Ascending aorta (tissue), 2 donors: ENCODE measurements at regions not wholly inside any gene's neighbourhood (a gene's known extent, or its start where the extent isn't known, plus 50 kb on each side); places are given as distances from the start of the nearest gene placed in this dataset.

ENCODE experiments used
- DNase-seq, 2 donors: peaks; one replicate each; pipeline ENCODE4 v3.0.0-alpha.2; 2019; ENCODE audit warnings: low spot score in 2 of 2
- H3K27ac ChIP-seq, 2 donors: fragments of 200-600 bp; sonication (generic); one replicate each; pipeline ENCODE4 v1.5.1; 2016 to 2017; ENCODE audit warnings: mild to moderate bottlenecking in 1 of 2
- H3K27me3 ChIP-seq: fragments of 200-600 bp; sonication (generic); one replicate; pipeline ENCODE4 v1.5.1; 2017
- H3K36me3 ChIP-seq, 2 donors: fragments of 200-600 bp; sonication (generic); one replicate each; pipeline ENCODE4 v1.5.1; 2016
- H3K4me1 ChIP-seq, 2 donors: fragments of 200-600 bp; sonication (generic); one replicate each; pipeline ENCODE4 v1.5.1; 2016 to 2017; ENCODE audit warnings: mild to moderate bottlenecking in 1 of 2
- H3K4me3 ChIP-seq, 2 donors: fragments of 200-600 bp; sonication (generic); one replicate each; pipeline ENCODE4 v1.5.1; 2016 to 2017; ENCODE audit warnings: mild to moderate bottlenecking in 1 of 2
- H3K9me3 ChIP-seq, 2 donors: fragments of 200-600 bp; sonication (generic); one replicate each; pipeline ENCODE4 v1.5.1; 2016
- CTCF ChIP-seq, 3 experiments: fragments of 200-600 bp in 2 of 3; fragments of 450-650 bp in 1 of 3; sonication (generic) in 2 of 3; IDR thresholded peaks; one replicate each; pipeline ENCODE4 v1.5.1; 2016 to 2019; ENCODE audit warnings: antibody characterized with exemption in 3 of 3, mild to moderate bottlenecking in 1 of 3, moderate library complexity in 1 of 3
- intact Hi-C: fragments of 100-400 bp; cut with DNase I; formaldehyde crosslinking; loops from one replicate; pipeline ENCODE4 v1.15.1; 2023

- intact Hi-C loops = no loop called here
- TF ChIP-seq CTCF (IDR thresholded peaks at IDR 0.05) = no peak
- H3K27ac ChIP-seq = no peak overlapping the region
Measured at GRCh38 chr10:2958659-2959058, 108.7 kb upstream of the PFKP start.

GRCh38 chr10:2957785-2958184 is 109.6 kb upstream of the PFKP start:
- H3K4me1 ChIP-seq = no peaks in the 10 kb centered on the region
- DNase-seq = no peak

More at GRCh38 chr10:2958659-2959058, 108.7 kb upstream of the PFKP start:
- DNase-seq = no peak
- Histone ChIP-seq H3K9me3 (no peaks in the 10 kb centered on the region), H3K4me1 (no peaks in the 10 kb centered on the region), H3K4me3 (no peak overlapping the region), H3K27me3 (no peaks in the 10 kb centered on the region), H3K36me3 (no peaks in the 10 kb centered on the region)

GRCh38 chr10:2955064-2955463 is 112.3 kb upstream of the PFKP start:
- TF ChIP-seq CTCF (IDR thresholded peaks at IDR 0.05) = no peak
- Histone ChIP-seq H3K27me3 (no peaks in the 10 kb centered on the region), H3K27ac (no peak overlapping the region), H3K36me3 (no peaks in the 10 kb centered on the region), H3K4me1 (no peaks in the 10 kb centered on the region), H3K4me3 (no peak overlapping the region), H3K9me3 (no peaks in the 10 kb centered on the region)
- intact Hi-C loops = no loop called here
- DNase-seq = no peak

More at GRCh38 chr10:2957785-2958184, 109.6 kb upstream of the PFKP start:
- no peak overlapping the region for H3K4me3 ChIP-seq
- no peaks in the 10 kb centered on the region for H3K27me3 ChIP-seq
- no peak overlapping the region for H3K27ac ChIP-seq
- TF ChIP-seq CTCF (IDR thresholded peaks at IDR 0.05) = no peak
- intact Hi-C loops = no loop called here
- H3K36me3 ChIP-seq = no peaks in the 10 kb centered on the region
- no peaks in the 10 kb centered on the region for H3K9me3 ChIP-seq

GRCh38 chr10:2953495-2953894 is 113.9 kb upstream of the PFKP start:
- TF ChIP-seq CTCF (IDR thresholded peaks at IDR 0.05) = no peak

GRCh38 chr10:2951235-2951835 is 116.0 kb upstream of the PFKP start:
- no peaks in the 10 kb centered on the region for H3K27me3 ChIP-seq
- intact Hi-C loops = no loop called here

More at GRCh38 chr10:2953495-2953894, 113.9 kb upstream of the PFKP start:
- DNase-seq = no peak
- no peak overlapping the region for H3K27ac ChIP-seq
- no peaks in the 10 kb centered on the region for H3K27me3 ChIP-seq
- H3K4me1 ChIP-seq = no peaks in the 10 kb centered on the region
- intact Hi-C loops = no loop called here
- no peaks in the 10 kb centered on the region for H3K36me3 ChIP-seq
- no peaks in the 10 kb centered on the region for H3K9me3 ChIP-seq
- H3K4me3 ChIP-seq = no peak overlapping the region

More at GRCh38 chr10:2951235-2951835, 116.0 kb upstream of the PFKP start:
- no peak overlapping the region for H3K4me3 ChIP-seq
- no peaks in the 10 kb centered on the region for H3K9me3 ChIP-seq
- DNase-seq = no peak
- H3K36me3 ChIP-seq = no peaks in the 10 kb centered on the region
- no peak for TF ChIP-seq CTCF (IDR thresholded peaks at IDR 0.05)
- H3K27ac ChIP-seq = no peak overlapping the region
- H3K4me1 ChIP-seq = no peaks in the 10 kb centered on the region
